ENCODE measurements at regions not wholly inside any gene's neighbourhood (a gene's known extent, or its start where the extent isn't known, plus 50 kb on each side); places are given as distances from the start of the nearest gene placed in this dataset.

DNA sequence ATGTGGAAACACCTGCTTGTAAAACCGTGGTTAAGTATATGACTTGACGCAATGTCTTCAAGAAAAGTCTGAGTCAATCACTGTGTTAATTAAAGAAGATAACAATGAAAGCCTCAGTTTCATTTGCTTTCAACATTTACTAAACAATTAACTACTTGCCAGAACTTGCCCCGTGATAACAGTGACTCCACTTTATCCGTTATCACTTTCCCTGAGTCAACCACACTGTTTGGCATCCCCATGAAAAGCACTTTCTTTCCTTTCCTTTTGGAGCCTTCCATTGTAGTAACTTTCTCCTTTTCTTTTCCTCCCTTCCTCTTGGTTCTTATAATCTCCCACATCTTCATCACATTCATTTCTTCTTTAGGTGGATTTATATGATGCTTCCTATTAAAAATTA lies 435.1 kb upstream of the GOT2 start:
- POLR2A ChIA-PET = no interaction called here
- no peaks in the 10 kb centered on the region for H3K36me3 Mint-ChIP-seq
- H3K27me3 Mint-ChIP-seq = peaks cover 0 to 3% (median 0%) of the 10 kb centered on the region in 5 donors
- no peaks in the 10 kb centered on the region for H3K4me1 Mint-ChIP-seq
- H3K4me3 Mint-ChIP-seq = no peak overlapping the region
- no peak overlapping the region for H3K27ac Mint-ChIP-seq
- peaks cover 0 to 9% (median 0%) of the 10 kb centered on the region in 9 donors for H3K9me3 Mint-ChIP-seq
- ATAC-seq (no peak), DNase-seq (no peak)

DNA sequence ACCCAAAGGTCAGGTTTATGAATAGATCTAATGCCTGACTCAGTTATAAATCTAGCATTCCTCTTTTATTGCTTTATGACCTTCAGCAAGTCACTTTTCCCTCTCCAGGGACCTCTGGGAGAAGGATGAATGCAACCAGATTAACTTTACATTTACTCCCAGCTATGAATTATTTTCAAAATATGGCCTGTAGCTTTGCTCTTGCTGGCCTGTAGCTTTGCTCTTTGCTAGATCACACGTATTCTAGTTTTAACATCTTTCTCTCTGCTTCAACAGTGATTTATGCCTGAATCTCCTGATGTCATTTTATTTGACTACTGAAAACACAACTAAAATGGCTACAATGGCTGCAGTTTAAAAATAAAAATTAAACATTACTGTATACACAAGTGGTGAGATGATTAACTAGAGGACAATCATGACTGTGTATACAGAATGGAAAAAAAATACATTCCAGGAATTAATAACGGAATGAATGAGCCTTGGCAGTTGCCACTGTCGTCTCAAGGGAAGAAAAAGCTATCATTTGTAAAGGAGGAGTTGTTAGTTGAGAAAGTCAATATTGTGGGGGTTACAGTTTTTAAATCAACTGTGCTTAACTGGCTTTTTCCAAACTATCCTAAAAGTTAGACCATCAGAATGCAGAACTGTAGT lies 434.5 kb upstream of the GOT2 start:
- ATAC-seq = no peak
- Mint-ChIP-seq H3K36me3 (no peaks in the 10 kb centered on the region), H3K9me3 (peaks cover 0 to 9% (median 0%) of the 10 kb centered on the region in 9 donors), H3K4me3 (no peak overlapping the region), H3K27ac (no peak overlapping the region), H3K27me3 (peaks cover 0 to 3% (median 0%) of the 10 kb centered on the region in 5 donors), H3K4me1 (no peaks in the 10 kb centered on the region)
- no peak for DNase-seq
- POLR2A ChIA-PET = no interaction called here

DNA sequence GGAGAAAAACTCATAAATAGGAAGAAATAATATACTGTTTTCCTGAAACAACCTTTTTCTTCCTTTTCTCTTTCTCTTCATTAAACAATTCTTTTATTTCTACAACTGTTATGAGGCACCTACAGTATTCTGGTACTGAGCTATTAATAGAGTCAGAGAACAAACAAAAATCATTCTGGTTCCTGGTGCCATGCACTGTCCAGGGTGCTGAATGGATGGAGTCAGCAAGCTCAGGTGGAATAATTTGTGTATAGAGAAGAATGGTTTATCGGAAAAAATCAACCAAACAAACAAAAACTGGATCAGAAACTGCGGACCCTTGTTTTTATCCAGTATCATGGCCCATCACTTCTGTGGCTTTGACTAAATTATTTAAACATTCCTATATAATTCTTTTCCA lies 430.3 kb upstream of the GOT2 start:
- Mint-ChIP-seq H3K36me3 (no peaks in the 10 kb centered on the region), H3K4me1 (no peaks in the 10 kb centered on the region), H3K27me3 (no peaks in the 10 kb centered on the region), H3K4me3 (no peak overlapping the region), H3K9me3 (peaks cover 0 to 9% (median 0%) of the 10 kb centered on the region in 9 donors), H3K27ac (no peak overlapping the region)
- no peak for ATAC-seq
- POLR2A ChIA-PET = no interaction called here
- no peak for DNase-seq

DNA sequence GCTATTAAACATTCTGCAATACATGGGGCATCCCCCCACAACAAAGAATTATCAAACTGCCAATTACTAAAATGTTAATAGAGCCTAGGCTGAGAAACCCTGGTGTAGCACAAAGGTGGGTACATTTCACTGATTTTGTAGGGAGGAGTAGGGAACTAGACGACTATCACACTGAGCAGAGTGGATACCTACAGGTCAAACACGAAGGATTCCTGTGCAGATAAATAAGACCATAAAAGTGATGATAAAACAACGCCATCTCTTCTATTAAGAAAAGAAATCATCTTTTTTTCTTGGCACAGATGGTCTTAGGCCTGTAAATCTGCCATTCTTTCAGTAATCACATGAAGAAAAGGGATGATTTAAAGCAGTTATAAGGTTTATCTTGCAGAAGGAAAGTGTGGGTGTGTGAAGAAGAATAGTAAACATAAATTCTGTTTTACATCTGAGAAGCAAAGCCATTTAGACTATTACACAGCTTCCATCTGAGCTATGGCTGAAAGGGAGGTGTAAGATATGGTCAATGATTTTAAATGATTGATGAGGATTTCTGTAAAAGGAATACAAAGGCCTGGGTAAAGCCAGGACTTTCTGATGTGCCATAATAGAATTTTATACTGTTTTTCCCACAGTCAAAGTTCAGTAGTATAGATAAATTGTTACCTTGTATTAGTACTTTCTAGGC lies 429.4 kb upstream of the GOT2 start:
- DNase-seq = no peak
- Mint-ChIP-seq H3K27ac (no peak overlapping the region), H3K4me1 (no peaks in the 10 kb centered on the region), H3K36me3 (no peaks in the 10 kb centered on the region), H3K9me3 (peaks cover 0 to 9% (median 0%) of the 10 kb centered on the region in 9 donors), H3K4me3 (no peak overlapping the region), H3K27me3 (no peaks in the 10 kb centered on the region)
- POLR2A ChIA-PET = no interaction called here
- ATAC-seq = no peak

DNA sequence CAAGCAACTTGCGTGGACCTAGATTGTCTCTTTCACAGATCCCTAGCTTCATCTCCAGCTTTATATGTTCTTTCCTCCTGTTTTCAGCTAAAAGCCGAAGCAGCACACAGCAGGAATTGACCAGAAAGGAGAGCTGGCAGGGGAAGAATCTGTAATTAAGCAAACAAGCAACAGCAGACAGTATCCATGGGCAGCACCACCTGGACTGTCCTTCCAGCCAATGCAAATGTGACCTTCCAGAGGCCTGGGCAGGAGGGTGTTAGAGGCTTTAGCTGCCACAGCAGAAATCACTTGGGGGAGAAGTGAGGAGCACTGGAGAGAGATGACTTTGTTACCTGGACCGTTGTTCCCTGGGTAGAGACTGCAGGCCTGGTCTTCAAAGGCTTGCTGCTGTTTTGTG lies 427.6 kb upstream of the GOT2 start:
- H3K4me1 Mint-ChIP-seq = no peaks in the 10 kb centered on the region
- no peak overlapping the region for H3K27ac Mint-ChIP-seq
- no peak overlapping the region for H3K4me3 Mint-ChIP-seq
- H3K9me3 Mint-ChIP-seq = peaks cover 0 to 9% (median 0%) of the 10 kb centered on the region in 9 donors
- no peaks in the 10 kb centered on the region for H3K27me3 Mint-ChIP-seq
- H3K36me3 Mint-ChIP-seq = no peaks in the 10 kb centered on the region
- no peak for DNase-seq
- no peak for ATAC-seq
- POLR2A ChIA-PET = no interaction called here

DNA sequence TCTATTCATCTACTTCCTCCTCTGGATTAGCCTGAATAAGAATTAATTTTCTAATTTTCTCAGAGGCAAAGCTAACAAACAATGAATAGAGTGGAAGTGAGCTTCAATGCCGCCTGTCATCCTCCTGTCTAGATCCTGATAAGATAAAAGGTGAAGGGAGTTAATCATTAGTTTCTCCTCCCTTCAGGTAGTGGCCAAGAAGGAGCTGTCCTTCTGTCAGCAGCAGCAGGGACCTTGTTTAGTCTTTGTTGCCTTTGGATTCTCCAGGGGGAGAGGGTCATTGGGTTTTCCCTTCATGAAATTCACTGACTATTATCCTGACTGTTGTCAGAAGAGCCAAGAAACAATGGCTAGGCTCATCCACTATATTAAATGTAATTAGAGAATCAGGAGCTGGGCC lies 420.2 kb upstream of the GOT2 start:
- Mint-ChIP-seq H3K9me3 (peaks cover 0 to 9% (median 0%) of the 10 kb centered on the region in 9 donors), H3K4me3 (no peak overlapping the region), H3K27me3 (peaks cover 0 to 4% (median 0%) of the 10 kb centered on the region in 5 donors), H3K27ac (no peak overlapping the region), H3K36me3 (no peaks in the 10 kb centered on the region), H3K4me1 (peaks cover 0 to 1% (median 0%) of the 10 kb centered on the region in 4 donors)
- DNase-seq = no peak
- POLR2A ChIA-PET = no interaction called here
- no peak for ATAC-seq

DNA sequence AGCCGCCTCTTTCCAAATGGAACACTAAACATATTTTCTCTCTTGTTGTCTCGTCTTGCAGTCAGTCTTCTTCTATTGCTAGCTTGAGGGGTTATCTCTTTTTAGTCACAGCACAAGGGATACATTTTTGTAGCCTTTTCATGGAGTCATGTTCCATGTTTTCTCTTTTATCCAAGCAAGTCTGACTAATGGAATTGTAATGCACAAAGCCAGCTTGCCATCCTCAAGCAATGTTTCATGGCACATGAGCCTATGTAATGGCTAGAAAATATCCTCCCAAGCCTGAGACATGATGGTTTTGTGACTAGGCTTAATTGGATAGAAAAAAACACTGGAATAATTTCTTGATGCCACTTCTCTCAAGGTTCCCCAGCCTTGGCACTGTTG lies 414.6 kb upstream of the GOT2 start:
- Mint-ChIP-seq H3K4me3 (no peak overlapping the region), H3K27me3 (peaks cover 0 to 4% (median 0%) of the 10 kb centered on the region in 5 donors), H3K36me3 (no peaks in the 10 kb centered on the region), H3K4me1 (no peaks in the 10 kb centered on the region), H3K27ac (no peak overlapping the region), H3K9me3 (peaks cover 0 to 8% (median 0%) of the 10 kb centered on the region in 9 donors)
- no peak for DNase-seq
- POLR2A ChIA-PET = no interaction called here
- no peak for ATAC-seq

DNA sequence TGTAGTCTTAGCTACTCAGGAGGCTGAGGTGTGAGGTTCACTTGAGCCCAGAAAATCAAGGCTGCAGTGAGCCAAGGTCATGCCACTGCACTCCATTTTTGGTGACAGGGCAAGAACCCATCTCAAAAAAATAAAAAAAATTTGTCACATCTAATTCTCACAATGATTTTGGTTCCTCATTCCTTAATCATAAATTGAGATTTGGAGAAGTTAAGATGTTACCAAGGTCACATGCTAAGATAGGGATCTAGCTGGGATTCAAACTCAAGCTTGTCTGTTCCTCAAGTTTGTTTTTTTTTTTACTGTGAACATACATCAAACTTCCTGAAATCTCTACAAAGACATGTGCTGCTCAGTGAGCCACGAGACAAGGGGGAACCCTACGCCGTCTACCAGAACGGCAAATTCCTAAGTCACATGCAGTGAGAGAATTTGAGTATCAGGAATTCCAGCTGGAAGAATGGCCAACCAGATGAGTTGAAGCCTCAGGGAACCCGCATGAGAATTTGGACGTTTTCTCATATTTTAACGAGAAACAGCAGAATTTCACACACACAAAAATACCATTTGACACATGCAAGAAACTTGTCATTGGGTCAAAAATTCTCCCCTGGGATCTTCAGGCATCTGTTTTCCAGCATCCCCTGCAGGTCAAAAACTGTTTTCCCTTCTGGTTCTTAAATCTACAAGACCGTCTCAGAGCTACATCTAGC lies 414.1 kb upstream of the GOT2 start:
- peaks cover 0 to 4% (median 0%) of the 10 kb centered on the region in 5 donors for H3K27me3 Mint-ChIP-seq
- H3K27ac Mint-ChIP-seq = no peak overlapping the region
- H3K9me3 Mint-ChIP-seq = peaks cover 0 to 8% (median 0%) of the 10 kb centered on the region in 9 donors
- POLR2A ChIA-PET = no interaction called here
- H3K4me1 Mint-ChIP-seq = no peaks in the 10 kb centered on the region
- no peak overlapping the region for H3K4me3 Mint-ChIP-seq
- no peak for DNase-seq
- ATAC-seq = no peak
- H3K36me3 Mint-ChIP-seq = no peaks in the 10 kb centered on the region

DNA sequence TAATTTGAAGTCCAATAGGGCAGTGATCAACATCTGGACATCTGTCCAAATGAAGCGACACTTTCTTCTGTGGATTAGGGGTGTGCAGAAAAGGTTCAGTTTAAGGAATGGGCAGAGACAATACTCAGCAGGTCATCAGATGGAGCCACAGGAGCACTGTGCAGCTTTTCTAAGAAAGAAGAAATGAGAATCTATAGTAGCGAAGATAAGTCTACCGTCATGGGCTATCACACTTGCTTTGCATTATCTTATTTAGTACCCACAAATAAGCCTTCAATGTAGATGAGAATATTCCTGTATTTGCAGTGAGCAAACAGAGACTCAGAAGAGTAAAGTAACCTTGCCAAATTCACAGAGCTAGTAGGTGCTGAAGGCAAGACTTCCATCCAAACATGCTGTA lies 412.0 kb upstream of the GOT2 start:
- no peak for ATAC-seq
- Mint-ChIP-seq H3K4me3 (no peak overlapping the region), H3K27ac (no peak overlapping the region), H3K36me3 (no peaks in the 10 kb centered on the region), H3K9me3 (peaks cover 0 to 5% (median 0%) of the 10 kb centered on the region in 9 donors), H3K4me1 (no peaks in the 10 kb centered on the region), H3K27me3 (peaks cover 0 to 2% (median 0%) of the 10 kb centered on the region in 5 donors)
- no peak for DNase-seq
- POLR2A ChIA-PET = no interaction called here

DNA sequence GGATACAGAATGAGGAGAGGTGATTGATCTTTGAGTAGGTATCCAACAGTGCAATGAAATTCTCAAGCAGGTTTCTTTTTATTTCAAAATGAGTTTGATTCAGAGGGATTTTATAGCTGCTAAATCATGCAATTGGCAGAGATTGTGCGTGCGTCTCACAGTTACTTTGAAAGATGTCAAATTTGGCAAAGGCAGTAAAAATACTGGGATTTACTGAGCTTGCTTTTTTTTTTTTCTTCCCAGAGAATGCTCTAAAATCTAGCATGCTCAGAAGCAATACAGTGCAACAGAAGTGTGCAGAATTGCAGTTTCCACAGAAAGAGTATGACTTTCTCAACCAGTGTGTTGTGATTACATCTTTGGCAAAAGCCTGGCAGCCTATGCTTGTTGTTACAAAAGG lies 410.7 kb upstream of the GOT2 start:
- Mint-ChIP-seq H3K36me3 (no peaks in the 10 kb centered on the region), H3K27me3 (peaks cover 0 to 2% (median 0%) of the 10 kb centered on the region in 5 donors), H3K4me1 (no peaks in the 10 kb centered on the region), H3K27ac (no peak overlapping the region), H3K9me3 (peaks cover 0 to 9% (median 5%) of the 10 kb centered on the region in 9 donors), H3K4me3 (no peak overlapping the region)
- DNase-seq = no peak
- no peak for ATAC-seq
- POLR2A ChIA-PET = no interaction called here

DNA sequence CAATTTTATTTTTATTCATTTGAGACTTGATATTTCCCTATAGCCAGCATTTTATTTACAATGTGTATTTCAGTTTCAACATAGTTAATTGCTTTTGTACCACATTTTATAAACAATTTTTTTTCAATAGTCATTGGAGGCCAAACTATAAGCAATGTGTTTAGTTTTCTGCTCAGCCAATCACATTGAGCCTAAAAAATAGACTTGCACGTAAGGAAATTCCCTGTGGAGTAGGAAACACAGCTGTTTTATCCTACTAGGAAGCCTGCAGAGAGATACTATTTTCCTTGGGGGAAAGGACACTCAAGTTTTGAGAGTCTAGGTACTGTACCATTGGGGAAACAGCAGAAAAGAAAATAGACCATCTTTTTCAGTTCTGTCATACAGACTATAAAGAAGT lies 410.2 kb upstream of the GOT2 start:
- ATAC-seq = no peak
- Mint-ChIP-seq H3K36me3 (no peaks in the 10 kb centered on the region), H3K27ac (no peak overlapping the region), H3K27me3 (peaks cover 0 to 2% (median 0%) of the 10 kb centered on the region in 5 donors), H3K4me1 (no peaks in the 10 kb centered on the region), H3K4me3 (no peak overlapping the region), H3K9me3 (peaks cover 0 to 14% (median 8%) of the 10 kb centered on the region in 9 donors)
- POLR2A ChIA-PET = no interaction called here
- no peak for DNase-seq

DNA sequence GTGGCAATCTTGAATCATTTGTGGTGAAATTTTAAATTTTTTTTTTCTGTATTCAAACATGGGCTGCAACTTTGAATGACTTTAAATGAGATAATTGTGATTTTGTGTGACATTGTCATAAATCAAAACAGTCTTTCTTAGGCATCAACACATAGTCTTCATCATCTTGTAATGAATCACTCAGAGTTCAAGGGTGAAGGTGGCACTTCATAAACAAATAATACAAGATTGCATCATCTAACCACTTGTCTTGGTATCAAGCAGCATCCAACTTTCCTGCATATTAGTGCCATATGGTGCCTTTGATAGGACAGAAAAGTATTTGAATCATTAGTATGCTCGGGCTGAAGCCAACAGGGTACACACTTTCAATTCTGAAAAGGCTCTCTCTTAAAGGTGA lies 392.4 kb upstream of the GOT2 start:
- H3K9me3 Mint-ChIP-seq = peaks cover 0 to 15% (median 2%) of the 10 kb centered on the region in 9 donors
- no peak overlapping the region for H3K4me3 Mint-ChIP-seq
- H3K36me3 Mint-ChIP-seq = no peaks in the 10 kb centered on the region
- no peak overlapping the region for H3K27ac Mint-ChIP-seq
- no peak for DNase-seq
- POLR2A ChIA-PET = no interaction called here
- no peak for ATAC-seq
- no peaks in the 10 kb centered on the region for H3K4me1 Mint-ChIP-seq
- H3K27me3 Mint-ChIP-seq = no peaks in the 10 kb centered on the region

DNA sequence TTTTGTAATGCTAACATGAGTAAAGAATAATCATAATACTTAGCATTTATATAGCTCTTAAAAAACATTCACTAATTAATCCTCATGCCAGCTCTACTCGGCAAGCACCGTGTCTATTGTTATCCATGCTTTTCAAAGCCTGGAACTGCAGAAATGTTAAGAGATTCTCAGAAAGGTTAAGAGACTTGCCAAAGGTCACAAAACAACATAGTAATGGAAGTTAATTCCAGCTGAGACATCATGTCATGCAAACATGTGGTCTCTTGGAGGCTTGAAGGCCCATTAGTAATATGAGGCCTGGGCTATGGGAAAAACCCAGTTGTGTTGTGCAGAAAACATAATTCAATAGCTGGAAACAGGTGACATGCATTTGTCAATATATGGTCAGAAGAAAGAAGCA lies 389.9 kb upstream of the GOT2 start:
- Mint-ChIP-seq H3K36me3 (no peaks in the 10 kb centered on the region), H3K27me3 (no peaks in the 10 kb centered on the region), H3K27ac (no peak overlapping the region), H3K4me3 (no peak overlapping the region), H3K4me1 (no peaks in the 10 kb centered on the region), H3K9me3 (peaks cover 0 to 9% (median 0%) of the 10 kb centered on the region in 9 donors)
- POLR2A ChIA-PET = no interaction called here
- ATAC-seq (no peak), DNase-seq (no peak)

All from naive thymus-derived CD8-positive, alpha-beta T cell (primary cell).